NB4 (cell line): ENCODE measurements at regions not wholly inside any gene's neighbourhood (a gene's known extent, or its start where the extent isn't known, plus 50 kb on each side); places are given as distances from the start of the nearest gene placed in this dataset.
"Not testable (repeated sequence)": the region's sequence is repeated elsewhere in the genome, so short reads cannot be mapped to it uniquely, and the experiment has no call there.

ENCODE experiments used
- DNase-seq: peaks from one replicate; pipeline ENCODE4 v3.0.0; 2010; ENCODE audit warnings: low read depth
- H3K4me3 ChIP-seq: one replicate; pipeline ENCODE4 v1.5.1; 2011; ENCODE audit warnings: mild to moderate bottlenecking, low read depth, low read length, moderate library complexity
- CTCF ChIP-seq: IDR thresholded peaks from one replicate; pipeline ENCODE4 v1.5.1; 2012; ENCODE audit warnings: low read depth, low read length
- MAX ChIP-seq: IDR thresholded peaks from 2 replicates; pipeline ENCODE4 v1.6.1; 2011; ENCODE audit warnings: low read depth, low read length
- MYC ChIP-seq: IDR thresholded peaks from 2 replicates; pipeline ENCODE4 v1.6.1; 2011; ENCODE audit warnings: low read depth, low read length
- POLR2A ChIP-seq: IDR thresholded peaks from 2 replicates; pipeline ENCODE4 v1.6.1; 2011; ENCODE audit warnings: mild to moderate bottlenecking; ENCODE audit not compliant: insufficient read length; ENCODE audit errors: extremely low read depth

- DNase-seq = no peak
- no peak overlapping the region for H3K4me3 ChIP-seq
- TF ChIP-seq MYC (no peak), MAX (no peak), CTCF (no peak), POLR2A (no peak)
Measured at GRCh38 chr2:109690457-109690821, 76.3 kb downstream of the SOWAHC start.

- no peak for TF ChIP-seq POLR2A
- DNase-seq = no peak
- no peak overlapping the region for H3K4me3 ChIP-seq
Measured at GRCh38 chr2:109690822-109691541, 76.8 kb downstream of the SOWAHC start.

- DNase-seq = peak; percentile 81
- H3K4me3 ChIP-seq = no peak overlapping the region
- TF ChIP-seq CTCF = no peak
- TF ChIP-seq MAX = no peak
- TF ChIP-seq POLR2A = no peak
- TF ChIP-seq MYC = no peak
Measured at GRCh38 chr2:109692013-109692743, 78.0 kb downstream of the SOWAHC start.

GRCh38 chr2:109692831-109693230, 78.7 kb downstream of the SOWAHC start:
- DNase-seq, H3K4me3 ChIP-seq: not testable (repeated sequence)

- H3K4me3 ChIP-seq, DNase-seq: not testable (repeated sequence)
Measured at GRCh38 chr2:109693292-109693691, 79.1 kb downstream of the SOWAHC start.

GRCh38 chr2:109694190-109694589, 80.0 kb downstream of the SOWAHC start:
- no peak for DNase-seq

GRCh38 chr2:109695290-109695689, 81.1 kb downstream of the SOWAHC start:
- no peak overlapping the region for H3K4me3 ChIP-seq
- TF ChIP-seq POLR2A (no peak), CTCF (no peak), MAX (no peak), MYC (no peak)
- DNase-seq = no peak

More at GRCh38 chr2:109694190-109694589, 80.0 kb downstream of the SOWAHC start:
- no peak overlapping the region for H3K4me3 ChIP-seq
- no peak for TF ChIP-seq POLR2A
- TF ChIP-seq CTCF = no peak
- TF ChIP-seq MYC = no peak
- no peak for TF ChIP-seq MAX
